GM12892 (cell line): ENCODE measurements at regions not wholly inside any gene's neighbourhood (a gene's known extent, or its start where the extent isn't known, plus 50 kb on each side); places are given as distances from the start of the nearest gene placed in this dataset.

ENCODE experiments used
- POLR2A ChIP-seq: IDR thresholded peaks from 2 replicates; pipeline ENCODE4 v1.6.1; 2011; ENCODE audit warnings: low read depth, low read length, control low read depth
- POLR2AphosphoS5 ChIP-seq: IDR thresholded peaks from 2 replicates; pipeline ENCODE4 v1.6.1; 2011; ENCODE audit warnings: low read depth, low read length, control low read depth
- TAF1 ChIP-seq: IDR thresholded peaks from 2 replicates; pipeline ENCODE4 v1.6.1; 2011; ENCODE audit warnings: low read depth, mild to moderate bottlenecking, control low read depth, low read length, borderline replicate concordance

DNA sequence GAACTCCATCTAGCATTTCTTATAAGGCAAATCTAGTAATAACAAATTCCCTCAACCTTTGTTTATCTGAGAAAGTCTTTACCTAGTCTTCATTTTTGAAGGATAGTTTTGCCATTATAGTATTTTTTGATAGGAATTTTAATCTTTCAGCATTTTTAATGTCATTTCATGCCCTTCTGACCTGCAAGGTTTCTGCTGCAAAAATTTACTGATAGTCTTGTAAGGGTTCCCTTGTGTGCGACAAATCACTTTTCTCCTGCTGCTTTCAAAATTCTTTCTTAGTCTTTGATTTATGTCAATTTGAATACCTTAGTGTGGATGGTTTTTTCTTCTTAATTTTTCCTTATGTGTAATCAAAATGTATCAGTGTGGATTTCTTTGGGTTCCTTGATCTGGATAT, 297.5 kb upstream of the FAM78B start:
- no peak for TF ChIP-seq TAF1
- TF ChIP-seq POLR2A, result no peak
- TF ChIP-seq POLR2AphosphoS5, result no peak
